H9 (cell line): ENCODE measurements at regions not wholly inside any gene's neighbourhood (a gene's known extent, or its start where the extent isn't known, plus 50 kb on each side); places are given as distances from the start of the nearest gene placed in this dataset.

Experiments
- DNase-seq: peaks from one replicate; pipeline ENCODE4 v3.0.0-alpha.2; 2017
- H2AFZ ChIP-seq: one replicate; pipeline ENCODE4 v1.6.1; 2013; ENCODE audit warnings: mild to moderate bottlenecking, low read length, control low read depth, moderate library complexity
- H2AK5ac ChIP-seq: 2 replicates; pipeline ENCODE4 v1.6.1; 2013; ENCODE audit warnings: low read length, control low read depth, mixed read lengths; ENCODE audit not compliant: insufficient read length
- H2BK120ac ChIP-seq: one replicate; pipeline ENCODE4 v1.6.1; 2013; ENCODE audit warnings: low read depth, mild to moderate bottlenecking, low read length, control low read depth, inconsistent platforms; ENCODE audit not compliant: poor library complexity, severe bottlenecking
- H2BK12ac ChIP-seq: 2 replicates; pipeline ENCODE4 v1.6.1; 2013; ENCODE audit warnings: low read length, control low read depth, mixed read lengths, low read depth; ENCODE audit not compliant: insufficient read length
- H2BK15ac ChIP-seq: 2 replicates; pipeline ENCODE4 v1.6.1; 2013; ENCODE audit warnings: low read depth, low read length, control low read depth
- H2BK20ac ChIP-seq: one replicate; pipeline ENCODE4 v1.6.1; 2013; ENCODE audit warnings: low read depth, mild to moderate bottlenecking, low read length, control low read depth, inconsistent platforms; ENCODE audit not compliant: poor library complexity, severe bottlenecking
- H2BK5ac ChIP-seq: 2 replicates; pipeline ENCODE4 v1.6.1; 2013; ENCODE audit warnings: low read length, control low read depth, mixed read lengths; ENCODE audit not compliant: insufficient read length
- H3K14ac ChIP-seq: 2 replicates; pipeline ENCODE4 v1.6.1; 2013; ENCODE audit warnings: low read length, control low read depth; ENCODE audit not compliant: insufficient read depth
- H3K18ac ChIP-seq: 2 replicates; pipeline ENCODE4 v1.6.1; 2013; ENCODE audit warnings: low read depth, mild to moderate bottlenecking, mixed read lengths, low read length, control low read depth; ENCODE audit not compliant: insufficient read length
- H3K23ac ChIP-seq: 2 replicates; pipeline ENCODE4 v1.6.1; 2013; ENCODE audit warnings: low read length, control low read depth, mixed read lengths, low read depth; ENCODE audit not compliant: insufficient read length
- H3K23me2 ChIP-seq: 2 replicates; pipeline ENCODE4 v1.6.1; 2013; ENCODE audit warnings: low read depth, mild to moderate bottlenecking, mixed read lengths, low read length, control low read depth; ENCODE audit not compliant: insufficient read length, poor library complexity, severe bottlenecking
- H3K27ac ChIP-seq: 2 replicates; pipeline ENCODE4 v1.5.1; 2013; ENCODE audit warnings: low read length, control low read depth, mixed read lengths, low read depth; ENCODE audit not compliant: insufficient read length
- H3K27me3 ChIP-seq: 2 replicates; pipeline ENCODE4 v1.6.1; 2013; ENCODE audit warnings: low read length, control low read depth, inconsistent platforms; ENCODE audit not compliant: insufficient read depth
- H3K4ac ChIP-seq: 2 replicates; pipeline ENCODE4 v1.6.1; 2013; ENCODE audit warnings: low read depth, mild to moderate bottlenecking, control low read depth, inconsistent platforms, low read length, moderate library complexity
- H3K4me1 ChIP-seq: 2 replicates; pipeline ENCODE4 v1.6.1; 2013; ENCODE audit warnings: low read length, control low read depth, inconsistent platforms; ENCODE audit not compliant: insufficient read depth
- H3K4me2 ChIP-seq: 2 replicates; pipeline ENCODE4 v1.6.1; 2013; ENCODE audit warnings: low read length, control low read depth, mixed read lengths; ENCODE audit not compliant: insufficient read length, insufficient read depth
- H3K56ac ChIP-seq: 2 replicates; pipeline ENCODE4 v1.6.1; 2013; ENCODE audit warnings: low read depth, mild to moderate bottlenecking, mixed read lengths, low read length, control low read depth; ENCODE audit not compliant: insufficient read length
- H3K79me1 ChIP-seq: 2 replicates; pipeline ENCODE4 v1.6.1; 2013; ENCODE audit warnings: low read depth, mild to moderate bottlenecking, moderate library complexity, low read length, control low read depth, inconsistent platforms; ENCODE audit not compliant: insufficient read depth, poor library complexity, severe bottlenecking
- H3K79me2 ChIP-seq: 2 replicates; pipeline ENCODE4 v1.6.1; 2013; ENCODE audit warnings: low read length, control low read depth, inconsistent platforms; ENCODE audit not compliant: insufficient read depth
- H3K9ac ChIP-seq: 2 replicates; pipeline ENCODE4 v1.6.1; 2013; ENCODE audit warnings: low read length, control low read depth, mixed read lengths; ENCODE audit not compliant: insufficient read length; ENCODE audit errors: extremely low read depth
- H3K9me3 ChIP-seq: one replicate; pipeline ENCODE4 v1.6.1; 2013; ENCODE audit warnings: low read depth, low read length, inconsistent platforms; ENCODE audit not compliant: control insufficient read depth
- H3T11ph ChIP-seq: one replicate; pipeline ENCODE4 v1.6.1; 2013; ENCODE audit warnings: mild to moderate bottlenecking, low read length, control low read depth, inconsistent platforms
- H4K20me1 ChIP-seq: one replicate; pipeline ENCODE4 v1.6.1; 2013; ENCODE audit not compliant: control insufficient read depth, insufficient read length, insufficient read depth
- H4K5ac ChIP-seq: 2 replicates; pipeline ENCODE4 v1.6.1; 2013; ENCODE audit warnings: low read depth, mild to moderate bottlenecking, mixed read lengths, low read length, control low read depth; ENCODE audit not compliant: insufficient read length
- H4K8ac ChIP-seq: replicated peaks from 2 replicates; pipeline ENCODE4 v1.6.1; 2013; ENCODE audit warnings: low read length, control low read depth, mixed read lengths, low read depth; ENCODE audit not compliant: insufficient read length
- H4K91ac ChIP-seq: 2 replicates; pipeline ENCODE4 v1.6.1; 2013; ENCODE audit warnings: low read depth, mild to moderate bottlenecking, moderate library complexity, mixed read lengths, low read length, control low read depth; ENCODE audit not compliant: insufficient read length
- H3K27ac Mint-ChIP-seq, 3 experiments: 2 replicates in 2 of 3; 3 replicates in 1 of 3; pipeline ENCODE4 v1.8.0; 2020 to 2021; ENCODE audit warnings: mixed read lengths in 3 of 3, mild to moderate bottlenecking in 1 of 3, moderate library complexity in 1 of 3
- H3K27me3 Mint-ChIP-seq: 2 replicates; pipeline ENCODE4 v1.8.0; 2021; ENCODE audit warnings: low read depth, mild to moderate bottlenecking, moderate library complexity, mixed read lengths
- H3K36me3 Mint-ChIP-seq, 3 experiments: 2 replicates in 2 of 3; 3 replicates in 1 of 3; pipeline ENCODE4 v1.8.0; 2020 to 2021; ENCODE audit warnings: low read depth in 3 of 3, mixed read lengths in 3 of 3; ENCODE audit not compliant: insufficient read depth in 1 of 3
- H3K4me1 Mint-ChIP-seq, 2 experiments: 2 replicates each; pipeline ENCODE4 v1.8.0; 2020; ENCODE audit warnings: mixed read lengths in 2 of 2
- H3K4me3 Mint-ChIP-seq, 2 experiments: 2 replicates in 1 of 2; 3 replicates in 1 of 2; pipeline ENCODE4 v1.8.0; 2020 to 2021; ENCODE audit warnings: mild to moderate bottlenecking in 2 of 2, mixed read lengths in 2 of 2, moderate library complexity in 1 of 2
- H3K9me3 Mint-ChIP-seq, 2 experiments: 2 replicates in 1 of 2; 3 replicates in 1 of 2; pipeline ENCODE4 v1.8.0; 2020; ENCODE audit warnings: mild to moderate bottlenecking in 2 of 2, mixed read lengths in 2 of 2, moderate library complexity in 1 of 2
- WGBS: extraction: QIAGEN DNeasy Blood & Tissue Kit; methylation state at CpG from one replicate; pipeline ENCODE4 v1.1.7; 2013; ENCODE audit warnings: missing lambda C conversion rate, low lambda C conversion rate, mixed read lengths; ENCODE audit not compliant: insufficient read length; ENCODE audit errors: extremely low coverage; 5-methylcytosine and 5-hydroxymethylcytosine counted together
- TF ChIP-seq, protein P1 (sequence below): fragments of 200-600 bp; sonication (generic); conservative IDR thresholded peaks from 3 replicates; pipeline ENCODE4 v1.8.0; 2021; ENCODE audit warnings: antibody characterized with exemption, mild to moderate bottlenecking

GRCh38 chr15:93895976-93896770 lies 335.2 kb upstream of the MCTP2 start:
- H4K91ac ChIP-seq = no peak overlapping the region
- H4K20me1 ChIP-seq = no peaks in the 10 kb centered on the region
- H3K36me3 Mint-ChIP-seq = no peaks in the 10 kb centered on the region
- H3K27me3 Mint-ChIP-seq = no peaks in the 10 kb centered on the region; the same call in 1 of the 2 replicates
- no peaks in the 10 kb centered on the region for H3K4me1 ChIP-seq
- no peak overlapping the region for H3K23ac ChIP-seq
- no peak overlapping the region for H3K56ac ChIP-seq
- H2AFZ ChIP-seq = no peak overlapping the region
- H3K9ac ChIP-seq = no peak overlapping the region
- H3K79me2 ChIP-seq = no peaks in the 10 kb centered on the region
- no peak overlapping the region for H2BK120ac ChIP-seq
- no peak for DNase-seq
- no peak overlapping the region for H2BK5ac ChIP-seq
- H4K5ac ChIP-seq = no peak overlapping the region
- TF ChIP-seq, protein P1, sequence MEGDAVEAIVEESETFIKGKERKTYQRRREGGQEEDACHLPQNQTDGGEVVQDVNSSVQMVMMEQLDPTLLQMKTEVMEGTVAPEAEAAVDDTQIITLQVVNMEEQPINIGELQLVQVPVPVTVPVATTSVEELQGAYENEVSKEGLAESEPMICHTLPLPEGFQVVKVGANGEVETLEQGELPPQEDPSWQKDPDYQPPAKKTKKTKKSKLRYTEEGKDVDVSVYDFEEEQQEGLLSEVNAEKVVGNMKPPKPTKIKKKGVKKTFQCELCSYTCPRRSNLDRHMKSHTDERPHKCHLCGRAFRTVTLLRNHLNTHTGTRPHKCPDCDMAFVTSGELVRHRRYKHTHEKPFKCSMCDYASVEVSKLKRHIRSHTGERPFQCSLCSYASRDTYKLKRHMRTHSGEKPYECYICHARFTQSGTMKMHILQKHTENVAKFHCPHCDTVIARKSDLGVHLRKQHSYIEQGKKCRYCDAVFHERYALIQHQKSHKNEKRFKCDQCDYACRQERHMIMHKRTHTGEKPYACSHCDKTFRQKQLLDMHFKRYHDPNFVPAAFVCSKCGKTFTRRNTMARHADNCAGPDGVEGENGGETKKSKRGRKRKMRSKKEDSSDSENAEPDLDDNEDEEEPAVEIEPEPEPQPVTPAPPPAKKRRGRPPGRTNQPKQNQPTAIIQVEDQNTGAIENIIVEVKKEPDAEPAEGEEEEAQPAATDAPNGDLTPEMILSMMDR = no peak
- H3K4me2 ChIP-seq = no peak overlapping the region
- H3K4me3 Mint-ChIP-seq = no peak overlapping the region
- no peaks in the 10 kb centered on the region for H3K27me3 ChIP-seq
- no peaks in the 10 kb centered on the region for H3K9me3 Mint-ChIP-seq
- no peak overlapping the region for H2AK5ac ChIP-seq
- no peak overlapping the region for H2BK15ac ChIP-seq
- H3K79me1 ChIP-seq = no peaks in the 10 kb centered on the region
- no peak overlapping the region for H2BK20ac ChIP-seq
- H3T11ph ChIP-seq = no peak overlapping the region
- no peaks in the 10 kb centered on the region for H3K9me3 ChIP-seq
- no peak overlapping the region for H3K27ac ChIP-seq
- no peak overlapping the region for H4K8ac ChIP-seq
- H3K14ac ChIP-seq = no peak overlapping the region
- no peak overlapping the region for H3K4ac ChIP-seq
- H3K23me2 ChIP-seq = no peaks in the 10 kb centered on the region
- no CpG with 5 or more reads among the region's 5 CpGs for WGBS
- no peaks in the 10 kb centered on the region for H3K4me1 Mint-ChIP-seq
- H3K27ac Mint-ChIP-seq = no peak overlapping the region
- H3K18ac ChIP-seq = no peak overlapping the region
- H2BK12ac ChIP-seq = no peak overlapping the region
